ENCODE measurements at regions not wholly inside any gene's neighbourhood (a gene's known extent, or its start where the extent isn't known, plus 50 kb on each side); places are given as distances from the start of the nearest gene placed in this dataset.

- no peaks in the 10 kb centered on the region for H3K36me3 ChIP-seq (ENCODE audit: control insufficient read depth in 1 of 2, insufficient read depth in 2 of 2, low read length in 2 of 2)
- no peaks in the 10 kb centered on the region for H3K9me3 ChIP-seq (ENCODE audit: control insufficient read depth in 1 of 2, insufficient read depth in 1 of 2, low read depth in 1 of 2, low read length in 2 of 2)
- no TSS peak for BruUV-seq (replicated peaks)
- no peak for DNase-seq (ENCODE audit: low read depth, low spot score)
- H2AFZ ChIP-seq (ENCODE audit: low read depth, low read length, poor library complexity, severe bottlenecking) = no peak overlapping the region
- TF ChIP-seq ZFX (IDR thresholded peaks at IDR 0.05) (no peak), POLR2AphosphoS5 (IDR thresholded peaks at IDR 0.05; ENCODE audit: low read depth, low read length) (no peak), EZH2phosphoT487 (IDR thresholded peaks at IDR 0.05; ENCODE audit: borderline replicate concordance) (no peak), EGR1 (IDR thresholded peaks at IDR 0.05; ENCODE audit: low read depth) (no peak), CTCF (IDR thresholded peaks at IDR 0.05 in 2 of 3, conservative IDR thresholded peaks at IDR 0.05 in 1 of 3; ENCODE audit: borderline replicate concordance in 1 of 3, insufficient read depth in 1 of 3, low read depth in 2 of 3, low read length in 2 of 3) (no peak), SRF (IDR thresholded peaks at IDR 0.05; ENCODE audit: low read depth) (no peak), ATF3 (IDR thresholded peaks at IDR 0.05) (no peak), CBX3 (IDR thresholded peaks at IDR 0.05; ENCODE audit: low read depth) (no peak), ELF1 (IDR thresholded peaks at IDR 0.05; ENCODE audit: borderline replicate concordance, low read depth) (no peak), SP1 (IDR thresholded peaks at IDR 0.05; ENCODE audit: low read depth) (no peak), JUND (IDR thresholded peaks at IDR 0.05) (no peak), ZNF274 (IDR thresholded peaks at IDR 0.05; ENCODE audit: low read depth, low read length) (no peak), SIN3A (IDR thresholded peaks at IDR 0.05; ENCODE audit: low read depth) (no peak)
- RAD21 ChIA-PET (ENCODE audit: low non-redundant PET in 1 of 2, low total read pairs in 2 of 2, uncharacterized antibody in 2 of 2, unreplicated experiment in 2 of 2) = no interaction called here
- H3K27ac ChIP-seq (ENCODE audit: low read depth, low read length) = no peak overlapping the region
- no peaks in the 10 kb centered on the region for H4K20me1 ChIP-seq (ENCODE audit: insufficient read depth)
- no peak overlapping the region for H3K4me2 ChIP-seq (ENCODE audit: low read length)
- H3K27me3 ChIP-seq (ENCODE audit: insufficient read depth, low read length) = no peaks in the 10 kb centered on the region
- H3K4me1 ChIP-seq (ENCODE audit: control insufficient read depth in 1 of 2, insufficient read depth in 2 of 2, low read length in 2 of 2) = no peaks in the 10 kb centered on the region
- ATAC-seq = no peak
- H3K79me2 ChIP-seq (ENCODE audit: insufficient read depth, low read length) = no peaks in the 10 kb centered on the region
- no peak overlapping the region for H3K9ac ChIP-seq (ENCODE audit: low read length)
- no peak overlapping the region for H3K4me3 ChIP-seq (replicated peaks in 1 of 2; ENCODE audit: low read depth in 1 of 2, low read length in 2 of 2)
- CTCF ChIA-PET = no interaction called here
- POLR2A ChIA-PET = no interaction called here
- no peaks in the 10 kb centered on the region for H3K9me2 ChIP-seq (ENCODE audit: insufficient read depth)
- intact Hi-C loops (cut with micrococcal nuclease) = no loop called here
Observed at GRCh38 chr16:6531067-6531466, 801.6 kb upstream of the RBFOX1 start.
